ENCODE measurements at regions not wholly inside any gene's neighbourhood (a gene's known extent, or its start where the extent isn't known, plus 50 kb on each side); places are given as distances from the start of the nearest gene placed in this dataset.

DNA sequence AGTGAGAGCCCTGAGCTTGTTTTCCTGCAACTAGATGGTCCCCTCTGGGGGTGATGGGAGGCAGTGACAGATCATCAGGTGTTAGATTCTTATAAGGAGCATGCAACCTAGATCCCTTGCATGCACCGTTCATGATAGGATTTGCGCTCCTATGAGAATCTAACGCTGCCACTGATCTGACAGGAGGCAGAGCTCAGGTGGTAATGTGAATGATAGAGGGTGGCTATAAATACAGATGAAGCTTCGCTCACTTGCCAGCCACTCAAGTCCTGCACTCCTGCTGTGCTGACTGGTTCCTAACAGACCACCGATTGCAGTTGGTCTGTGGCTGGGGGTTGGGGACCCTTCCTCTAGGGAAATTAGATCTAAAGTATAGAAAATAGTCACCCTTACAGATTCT, 290.6 kb upstream of the ADCY2 start:
- DNase-seq: no peak

DNA sequence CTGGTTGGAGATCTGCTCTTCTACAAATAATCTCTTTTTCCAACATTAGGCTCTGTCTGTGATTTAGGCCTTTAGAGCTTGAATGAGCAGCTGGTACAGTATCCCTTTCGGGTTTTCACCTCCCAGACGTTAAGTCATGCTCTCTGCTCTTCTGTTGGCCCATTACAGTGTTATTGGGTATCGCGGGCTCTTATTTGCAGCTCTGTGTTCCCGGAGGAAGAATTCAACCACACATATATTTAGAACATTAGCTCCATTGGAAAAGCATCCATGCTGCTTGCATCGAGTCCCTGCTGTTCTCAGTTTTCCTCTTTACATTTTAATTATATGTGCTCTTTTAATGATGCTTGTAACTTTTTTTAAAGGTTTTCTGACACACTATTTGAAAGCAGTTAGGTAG, 278.0 kb upstream of the ADCY2 start:
- DNase-seq: peak; percentile 54

GRCh38 chr5:7131680-7132079, 264.3 kb upstream of the ADCY2 start:
- no peak for DNase-seq

DNA sequence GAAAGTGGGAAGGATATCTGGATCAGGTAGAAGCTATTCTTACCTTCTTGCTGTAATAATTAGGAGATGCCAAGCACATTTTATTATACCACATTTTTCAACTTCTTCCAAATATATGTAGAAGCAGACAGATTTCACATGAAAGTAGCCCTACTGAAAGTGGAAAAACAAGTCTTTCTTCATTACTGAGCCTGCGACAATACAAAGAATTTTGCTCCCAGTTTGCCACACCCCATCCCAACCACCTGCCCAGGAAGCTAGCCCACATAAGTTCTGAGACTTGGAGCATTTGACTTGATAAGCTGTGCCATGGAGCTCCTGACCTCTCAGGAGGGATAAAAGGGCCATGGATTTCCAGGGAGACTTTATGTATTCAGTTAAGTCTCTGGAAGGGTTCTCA, 249.1 kb upstream of the ADCY2 start:
- DNase-seq: no peak

DNA sequence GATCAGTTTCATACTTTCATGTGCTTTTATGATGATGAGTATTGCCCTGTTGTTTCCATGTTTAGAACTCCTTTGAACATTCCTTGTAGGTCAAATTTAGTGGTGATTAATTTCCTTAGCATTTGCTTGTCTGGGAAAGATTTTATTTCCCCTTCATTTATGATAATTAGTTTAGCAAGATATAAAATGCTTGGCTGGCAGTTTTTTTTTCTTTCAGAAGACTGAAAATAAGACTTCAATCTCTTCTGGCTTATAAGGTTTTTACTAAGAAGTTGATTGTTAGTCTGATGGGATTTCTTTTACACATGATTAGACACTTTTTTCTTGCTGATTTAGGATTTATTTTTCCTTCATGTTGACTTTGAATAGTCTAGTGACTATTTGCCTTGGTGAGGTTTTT, 238.9 kb upstream of the ADCY2 start:
- no peak for DNase-seq

DNA sequence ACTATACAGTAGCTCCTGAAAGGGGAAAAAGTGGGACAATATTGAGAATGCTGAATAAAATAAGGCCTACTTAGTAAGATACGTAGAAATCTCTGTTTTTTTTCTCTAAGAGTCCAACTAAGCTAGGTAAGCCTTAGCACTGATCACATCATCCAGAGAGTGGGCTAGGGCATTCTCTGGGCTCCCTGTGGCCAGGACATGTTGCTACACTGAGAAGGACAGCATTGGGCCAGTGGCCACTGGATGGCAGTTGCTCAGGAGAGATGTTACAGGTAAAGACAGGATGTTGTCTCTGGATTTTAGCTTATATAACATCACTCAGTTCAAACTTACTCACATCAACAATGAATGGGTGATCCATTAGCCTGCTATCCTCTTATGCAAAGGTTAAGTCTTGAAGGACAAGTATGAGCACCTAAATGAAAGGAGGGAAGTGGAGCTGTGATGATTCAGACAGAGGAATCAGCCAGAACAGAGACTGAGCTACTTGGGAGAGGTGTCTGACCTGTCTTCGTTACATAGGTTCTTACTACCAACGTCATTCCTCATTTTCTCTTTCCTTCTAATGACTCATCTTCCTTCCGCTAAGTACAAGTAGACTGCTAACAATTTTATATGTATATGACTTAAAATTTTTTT, 226.6 kb upstream of the ADCY2 start:
- DNase-seq: no peak

DNA sequence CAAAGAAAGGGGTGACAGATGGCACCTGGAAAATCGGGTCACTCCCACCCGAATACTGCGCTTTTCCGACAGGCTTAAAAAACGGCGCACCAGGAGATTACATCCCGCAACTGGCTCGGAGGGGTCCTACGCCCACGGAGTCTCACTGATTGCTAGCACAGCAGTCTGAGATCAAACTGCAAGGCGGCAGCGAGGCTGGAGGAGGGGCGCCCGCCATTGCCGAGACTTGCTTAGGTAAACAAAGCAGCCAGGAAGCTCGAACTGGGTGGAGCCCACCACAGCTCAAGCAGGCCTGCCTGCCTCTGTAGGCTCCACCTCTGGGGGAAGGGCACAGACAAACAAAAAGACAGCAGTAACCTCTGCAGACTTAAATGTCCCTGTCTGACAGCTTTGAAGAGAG, 225.2 kb upstream of the ADCY2 start:
- peak; percentile 5 for DNase-seq

DNA sequence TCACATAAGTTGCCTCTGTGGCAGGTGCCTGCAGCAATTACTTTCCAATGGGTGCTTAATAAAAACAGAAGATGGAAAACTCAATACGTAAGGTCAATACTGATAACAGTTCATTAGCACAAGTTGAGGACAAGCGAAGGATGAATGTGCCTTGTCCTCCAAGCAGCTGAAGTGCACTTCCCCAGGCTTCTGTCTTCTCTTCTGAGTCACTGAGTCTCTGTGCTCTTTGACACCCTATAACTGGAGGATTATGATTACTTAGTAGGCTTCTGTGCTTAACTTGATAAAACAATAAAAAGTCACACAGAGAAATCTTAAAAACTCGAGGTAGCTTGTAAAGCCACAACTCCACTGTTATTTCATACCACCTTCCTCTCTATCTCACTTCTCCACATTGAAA, 216.6 kb upstream of the ADCY2 start:
- DNase-seq: no peak

DNA sequence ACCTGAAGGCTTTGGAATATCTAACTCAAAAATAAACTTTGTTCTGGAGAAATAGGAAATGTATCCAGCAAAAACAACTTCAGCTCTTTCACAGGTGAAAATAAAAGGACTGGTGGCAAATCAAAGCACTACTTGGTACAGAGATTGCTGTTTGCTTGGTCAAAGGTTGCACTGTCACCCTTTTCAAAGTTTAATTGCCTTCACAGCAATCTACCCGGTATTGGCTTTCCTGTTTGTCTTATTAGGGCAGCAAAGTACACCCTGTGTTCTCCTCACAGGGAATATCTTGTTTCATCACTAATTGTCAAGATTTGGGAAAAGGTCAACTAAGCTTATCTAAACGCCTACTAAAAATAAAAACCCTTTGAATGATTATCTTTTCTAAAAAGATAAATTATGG, 214.1 kb upstream of the ADCY2 start:
- DNase-seq: peak; percentile 82

DNA sequence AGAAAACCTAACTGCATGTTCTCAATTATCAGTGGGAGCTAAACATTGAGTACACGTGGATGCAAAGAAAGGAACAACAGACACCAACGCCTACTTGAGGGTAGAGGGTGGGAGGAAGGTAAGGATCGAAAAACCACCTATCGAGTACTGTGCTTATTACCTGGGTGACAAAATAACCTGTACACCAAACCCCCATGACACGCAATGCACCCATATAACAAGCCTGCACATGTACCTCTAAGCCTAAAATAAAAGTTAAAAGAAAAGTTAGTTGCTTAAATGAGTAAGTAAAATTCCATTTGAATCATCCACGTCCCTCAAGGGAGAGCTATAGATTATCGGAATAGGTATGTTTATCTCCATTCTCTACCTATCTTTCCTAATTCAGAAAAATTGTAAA, 210.2 kb upstream of the ADCY2 start:
- no peak for DNase-seq

GRCh38 chr5:7186818-7187217, 209.1 kb upstream of the ADCY2 start:
- DNase-seq: no peak

DNA sequence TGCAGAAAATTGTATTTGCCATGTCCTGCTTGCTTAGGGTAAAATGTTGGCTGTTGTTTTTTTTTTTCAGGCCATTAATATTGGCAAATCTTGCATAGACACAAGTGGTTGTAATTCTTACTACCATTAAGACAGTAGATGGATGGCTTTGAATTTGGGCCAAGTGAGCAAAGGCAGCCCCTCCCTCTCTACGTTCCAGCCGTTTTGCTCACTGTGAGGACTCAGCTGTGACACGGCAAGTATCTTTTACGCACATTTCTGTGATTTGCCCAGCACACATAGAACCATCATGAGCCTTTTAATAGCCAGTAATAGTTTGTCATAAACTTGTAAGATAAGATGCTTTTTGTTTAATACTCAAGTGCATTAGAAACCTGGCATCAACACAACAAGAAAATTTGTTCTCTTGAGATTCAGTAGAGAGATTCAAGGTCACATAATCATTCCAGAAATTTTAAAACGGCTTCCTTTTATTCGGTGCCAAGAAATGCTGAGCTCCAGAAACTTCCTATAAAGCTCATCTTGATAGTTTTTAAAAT, 205.2 kb upstream of the ADCY2 start:
- DNase-seq: peak; percentile 32

- DNase-seq: no peak
Observed at GRCh38 chr5:7192016-7192415, 203.9 kb upstream of the ADCY2 start.

GRCh38 chr5:7202846-7203245, 193.1 kb upstream of the ADCY2 start:
- DNase-seq: no peak

GRCh38 chr5:7207979-7208378, 188.0 kb upstream of the ADCY2 start:
- no peak for DNase-seq

- peak; percentile 97 for DNase-seq
Observed at GRCh38 chr5:7208938-7209337, 187.0 kb upstream of the ADCY2 start.

DNA sequence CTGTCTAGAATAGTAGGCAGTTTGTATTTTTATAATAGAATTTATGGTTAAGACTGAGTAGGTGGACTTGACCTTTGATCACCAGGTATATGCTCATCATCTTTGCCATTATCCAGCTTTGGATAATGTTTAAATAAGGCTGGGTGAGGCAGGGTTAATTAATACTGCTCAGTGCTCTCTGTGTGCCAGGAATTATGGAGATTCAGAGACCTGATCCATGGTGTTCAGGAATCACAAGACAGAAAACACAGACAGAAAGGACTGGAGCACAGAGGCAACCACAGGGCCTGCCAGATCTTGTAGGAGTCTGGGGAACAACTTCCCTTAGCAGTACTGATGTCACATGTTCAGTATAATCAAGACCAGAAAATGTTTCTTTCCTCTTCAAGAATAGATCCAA, 186.3 kb upstream of the ADCY2 start:
- DNase-seq: peak; percentile 88

DNA sequence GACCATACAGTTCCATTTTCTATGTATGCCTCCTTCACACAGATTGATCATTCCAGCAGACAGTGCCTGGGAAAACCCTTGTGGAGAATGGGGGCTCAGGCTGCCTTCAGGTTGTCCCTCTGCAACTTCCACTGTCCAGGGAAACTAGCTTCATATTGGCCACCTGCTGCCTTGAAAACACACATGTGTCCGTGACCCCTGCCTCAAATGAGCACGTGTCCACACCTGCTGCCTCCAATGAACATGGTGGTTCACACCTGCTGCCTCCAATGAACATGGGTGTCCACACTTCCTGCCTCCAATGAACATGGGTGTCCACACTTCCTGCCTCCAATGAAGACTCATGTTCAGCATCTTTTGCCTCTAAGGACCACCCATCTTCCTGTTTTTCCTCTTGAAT, 185.4 kb upstream of the ADCY2 start:
- DNase-seq: peak; percentile 10

DNA sequence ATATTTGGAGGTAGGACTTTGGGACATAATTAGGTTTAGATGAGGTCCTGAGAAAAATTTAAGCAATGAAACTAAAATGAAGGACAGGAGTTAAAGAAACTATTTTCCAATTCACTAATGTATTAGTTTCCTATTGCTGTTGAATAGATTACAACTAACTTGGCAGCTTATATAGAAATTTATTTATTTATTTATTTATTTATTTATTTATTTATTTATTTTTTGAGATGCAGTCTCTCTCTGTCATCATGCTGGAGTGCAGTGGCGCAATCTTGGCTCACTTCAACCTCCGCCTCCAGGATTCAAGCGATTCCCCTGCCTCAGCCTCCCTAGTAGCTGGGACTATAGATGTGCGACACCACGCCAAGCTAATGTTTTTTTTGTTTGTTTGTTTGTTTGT, 182.4 kb upstream of the ADCY2 start:
- DNase-seq: no peak

DNA sequence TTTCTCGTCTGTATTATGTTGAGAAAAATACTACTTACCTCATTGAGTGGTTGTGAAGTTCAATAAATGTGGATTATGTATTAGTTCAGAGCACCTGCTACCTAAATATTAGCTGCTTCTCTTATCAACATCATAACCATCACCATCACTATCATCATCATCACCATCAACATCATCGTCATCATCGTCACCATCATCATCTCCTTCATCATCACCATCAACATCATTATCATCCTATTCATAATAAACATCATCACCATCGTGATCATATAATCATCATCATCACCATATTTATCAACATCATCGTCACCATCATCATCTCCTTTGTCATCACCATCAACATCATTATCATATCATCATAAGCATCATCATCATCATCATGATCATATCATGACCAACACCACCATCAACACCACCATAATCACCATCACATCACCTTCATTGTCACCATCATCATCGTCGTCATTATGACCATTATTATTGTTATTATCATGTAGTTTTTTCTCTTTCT, 181.0 kb upstream of the ADCY2 start:
- no peak for DNase-seq

GRCh38 chr5:7218141-7218540, 177.8 kb upstream of the ADCY2 start:
- DNase-seq: peak; percentile 23

- DNase-seq: no peak
Observed at GRCh38 chr5:7220156-7220555, 175.8 kb upstream of the ADCY2 start.

GRCh38 chr5:7221041-7221440, 174.9 kb upstream of the ADCY2 start:
- no peak for DNase-seq

GRCh38 chr5:7225826-7226225, 170.1 kb upstream of the ADCY2 start:
- no peak for DNase-seq

DNA sequence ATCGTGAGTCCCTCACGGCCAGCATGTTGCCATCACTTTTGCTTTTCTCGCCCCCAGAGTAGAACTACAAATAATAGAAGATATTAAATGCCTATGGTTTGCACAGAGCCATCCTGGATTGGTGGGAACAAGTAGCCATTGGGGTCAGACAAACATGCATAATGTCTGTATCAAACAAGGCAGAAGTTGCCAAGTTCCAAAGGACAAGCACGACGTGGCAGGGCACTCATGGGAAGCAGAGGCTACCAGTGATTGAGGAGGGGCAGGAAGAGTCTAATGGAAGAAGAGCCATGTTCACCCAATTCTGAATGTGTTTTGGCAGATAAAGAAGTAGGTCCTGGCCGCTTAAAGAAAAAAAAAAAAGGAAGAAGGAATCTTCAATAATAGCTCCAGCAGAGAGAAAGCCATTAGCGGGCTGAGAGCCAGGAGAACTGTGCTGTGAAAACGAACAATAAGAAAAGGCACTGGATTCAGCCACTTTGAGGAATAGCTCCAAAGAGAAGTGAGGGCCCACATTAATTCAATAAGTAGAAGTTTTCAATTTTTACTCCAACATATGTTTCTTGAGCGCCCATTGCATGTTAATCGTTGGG, 153.7 kb upstream of the ADCY2 start:
- DNase-seq: no peak

Measured in NCI-H69 (cell line).